GM21786 (cell line): ENCODE measurements at regions not wholly inside any gene's neighbourhood (a gene's known extent, or its start where the extent isn't known, plus 50 kb on each side); places are given as distances from the start of the nearest gene placed in this dataset.
"Not testable (repeated sequence)": the region's sequence is repeated elsewhere in the genome, so short reads cannot be mapped to it uniquely, and the experiment has no call there.

Experiments
- ATAC-seq: cut with Tn5 transposase; IDR thresholded peaks from one replicate; pipeline ENCODE4 v1.9.1; 2021; ENCODE audit not compliant: unreplicated experiment

GRCh38 chr5:101532430-101532829 is 629.3 kb upstream of the ST8SIA4 start:
- no peak for ATAC-seq

GRCh38 chr5:101531026-101531425 is 627.9 kb upstream of the ST8SIA4 start:
- ATAC-seq = no peak

GRCh38 chr5:101529094-101529493 is 626.0 kb upstream of the ST8SIA4 start:
- ATAC-seq = not testable (repeated sequence)

GRCh38 chr5:101520417-101520816 is 617.3 kb upstream of the ST8SIA4 start:
- ATAC-seq = no peak

GRCh38 chr5:101517795-101518194 is 614.7 kb upstream of the ST8SIA4 start:
- no peak for ATAC-seq

GRCh38 chr5:101515721-101516120 is 612.6 kb upstream of the ST8SIA4 start:
- no peak for ATAC-seq

GRCh38 chr5:101505891-101506570 is 602.9 kb upstream of the ST8SIA4 start:
- no peak for ATAC-seq

- ATAC-seq = no peak
Observed at GRCh38 chr5:101482931-101483330, 579.8 kb upstream of the ST8SIA4 start.

GRCh38 chr5:101473483-101473882 is 570.4 kb upstream of the ST8SIA4 start:
- no peak for ATAC-seq

GRCh38 chr5:101461455-101461854 is 558.4 kb upstream of the ST8SIA4 start:
- ATAC-seq = no peak

- ATAC-seq = no peak
Observed at GRCh38 chr5:101458587-101458986, 555.5 kb upstream of the ST8SIA4 start.

GRCh38 chr5:101455851-101456250 is 552.8 kb upstream of the ST8SIA4 start:
- no peak for ATAC-seq

- no peak for ATAC-seq
Observed at GRCh38 chr5:101455048-101455447, 552.0 kb upstream of the ST8SIA4 start.

- ATAC-seq = not testable (repeated sequence)
Observed at GRCh38 chr5:101442281-101442680, 539.2 kb upstream of the ST8SIA4 start.

GRCh38 chr5:101440173-101440572 is 537.1 kb upstream of the ST8SIA4 start:
- ATAC-seq = no peak

GRCh38 chr5:101437351-101437750 is 534.3 kb upstream of the ST8SIA4 start:
- ATAC-seq = no peak

- no peak for ATAC-seq
Observed at GRCh38 chr5:101435768-101436167, 532.7 kb upstream of the ST8SIA4 start.

GRCh38 chr5:101431201-101431600 is 528.1 kb upstream of the ST8SIA4 start:
- no peak for ATAC-seq

GRCh38 chr5:101430551-101430950 is 527.5 kb upstream of the ST8SIA4 start:
- ATAC-seq = no peak

GRCh38 chr5:101429241-101429640 is 526.2 kb upstream of the ST8SIA4 start:
- no peak for ATAC-seq

GRCh38 chr5:101425339-101425859 is 522.3 kb upstream of the ST8SIA4 start:
- ATAC-seq = no peak

- no peak for ATAC-seq
Observed at GRCh38 chr5:101424530-101425175, 521.6 kb upstream of the ST8SIA4 start.
